ENCODE measurements at regions not wholly inside any gene's neighbourhood (a gene's known extent, or its start where the extent isn't known, plus 50 kb on each side); places are given as distances from the start of the nearest gene placed in this dataset.
"Not testable (repeated sequence)": the region's sequence is repeated elsewhere in the genome, so short reads cannot be mapped to it uniquely, and the experiment has no call there.

DNA sequence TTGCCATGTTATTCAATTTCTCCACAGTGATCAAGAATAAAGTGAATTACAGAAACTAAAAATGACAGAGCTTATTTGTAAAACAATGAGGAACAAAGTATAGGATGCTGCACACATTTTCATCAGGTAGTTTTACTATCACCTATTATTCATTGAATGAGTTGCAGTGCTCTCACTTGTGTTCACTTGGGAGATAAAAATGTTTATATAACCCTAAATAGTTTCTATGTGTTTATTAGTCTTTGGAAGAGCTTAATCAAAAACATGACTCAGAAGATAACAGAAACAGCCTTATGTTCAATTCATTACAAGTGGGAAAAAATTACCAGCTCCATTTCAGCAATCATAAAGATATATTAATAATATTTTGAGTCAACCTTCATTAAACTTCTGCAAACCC is 796.2 kb downstream of the SLITRK1 start:
- no peak overlapping the region for H3K27ac ChIP-seq
- no peak overlapping the region for H3K9ac ChIP-seq
- TF ChIP-seq, protein P1, sequence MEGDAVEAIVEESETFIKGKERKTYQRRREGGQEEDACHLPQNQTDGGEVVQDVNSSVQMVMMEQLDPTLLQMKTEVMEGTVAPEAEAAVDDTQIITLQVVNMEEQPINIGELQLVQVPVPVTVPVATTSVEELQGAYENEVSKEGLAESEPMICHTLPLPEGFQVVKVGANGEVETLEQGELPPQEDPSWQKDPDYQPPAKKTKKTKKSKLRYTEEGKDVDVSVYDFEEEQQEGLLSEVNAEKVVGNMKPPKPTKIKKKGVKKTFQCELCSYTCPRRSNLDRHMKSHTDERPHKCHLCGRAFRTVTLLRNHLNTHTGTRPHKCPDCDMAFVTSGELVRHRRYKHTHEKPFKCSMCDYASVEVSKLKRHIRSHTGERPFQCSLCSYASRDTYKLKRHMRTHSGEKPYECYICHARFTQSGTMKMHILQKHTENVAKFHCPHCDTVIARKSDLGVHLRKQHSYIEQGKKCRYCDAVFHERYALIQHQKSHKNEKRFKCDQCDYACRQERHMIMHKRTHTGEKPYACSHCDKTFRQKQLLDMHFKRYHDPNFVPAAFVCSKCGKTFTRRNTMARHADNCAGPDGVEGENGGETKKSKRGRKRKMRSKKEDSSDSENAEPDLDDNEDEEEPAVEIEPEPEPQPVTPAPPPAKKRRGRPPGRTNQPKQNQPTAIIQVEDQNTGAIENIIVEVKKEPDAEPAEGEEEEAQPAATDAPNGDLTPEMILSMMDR (IDR thresholded peaks at IDR 0.05), result no peak
- H3K36me3 ChIP-seq (ENCODE audit: control insufficient read depth, insufficient read depth, low read length), result no peaks in the 10 kb centered on the region
- H3K9me3 ChIP-seq (ENCODE audit: control insufficient read depth, low read length), result no peaks in the 10 kb centered on the region
- no peak overlapping the region for H2AFZ ChIP-seq
- no peaks in the 10 kb centered on the region for H3K27me3 ChIP-seq (ENCODE audit: control insufficient read depth, insufficient read depth, low read length)
- no peak overlapping the region for H3K4me3 ChIP-seq (ENCODE audit: low read depth, low read length)
- no peak overlapping the region for H3K4me2 ChIP-seq (ENCODE audit: low read length)
- H3K4me1 ChIP-seq, result no peaks in the 10 kb centered on the region
- H3K79me2 ChIP-seq, result no peaks in the 10 kb centered on the region

GRCh38 chr13:83085186-83085900 is 796.9 kb downstream of the SLITRK1 start:
- Histone ChIP-seq H3K4me1 (no peaks in the 10 kb centered on the region), H3K4me2 (ENCODE audit: low read length) (no peak overlapping the region), H3K36me3 (ENCODE audit: control insufficient read depth, insufficient read depth, low read length) (no peaks in the 10 kb centered on the region), H3K9ac (no peak overlapping the region), H3K4me3 (ENCODE audit: low read depth, low read length) (no peak overlapping the region), H3K79me2 (no peaks in the 10 kb centered on the region), H3K9me3 (ENCODE audit: control insufficient read depth, low read length) (no peaks in the 10 kb centered on the region), H3K27ac (no peak overlapping the region), H2AFZ (no peak overlapping the region), H3K27me3 (ENCODE audit: control insufficient read depth, insufficient read depth, low read length) (no peaks in the 10 kb centered on the region)
- TF ChIP-seq, protein P1 (IDR thresholded peaks at IDR 0.05), result no peak

GRCh38 chr13:83077499-83077898 is 804.8 kb downstream of the SLITRK1 start:
- Histone ChIP-seq H3K4me3 (ENCODE audit: low read depth, low read length) (no peak overlapping the region), H3K4me1 (no peaks in the 10 kb centered on the region), H3K4me2 (ENCODE audit: low read length) (no peak overlapping the region), H3K9ac (no peak overlapping the region), H3K27me3 (ENCODE audit: control insufficient read depth, insufficient read depth, low read length) (no peaks in the 10 kb centered on the region), H3K9me3 (ENCODE audit: control insufficient read depth, low read length) (no peaks in the 10 kb centered on the region), H3K79me2 (no peaks in the 10 kb centered on the region), H2AFZ (no peak overlapping the region), H3K27ac (no peak overlapping the region), H3K36me3 (ENCODE audit: control insufficient read depth, insufficient read depth, low read length) (no peaks in the 10 kb centered on the region)
- TF ChIP-seq, protein P1 (IDR thresholded peaks at IDR 0.05), result no peak

DNA sequence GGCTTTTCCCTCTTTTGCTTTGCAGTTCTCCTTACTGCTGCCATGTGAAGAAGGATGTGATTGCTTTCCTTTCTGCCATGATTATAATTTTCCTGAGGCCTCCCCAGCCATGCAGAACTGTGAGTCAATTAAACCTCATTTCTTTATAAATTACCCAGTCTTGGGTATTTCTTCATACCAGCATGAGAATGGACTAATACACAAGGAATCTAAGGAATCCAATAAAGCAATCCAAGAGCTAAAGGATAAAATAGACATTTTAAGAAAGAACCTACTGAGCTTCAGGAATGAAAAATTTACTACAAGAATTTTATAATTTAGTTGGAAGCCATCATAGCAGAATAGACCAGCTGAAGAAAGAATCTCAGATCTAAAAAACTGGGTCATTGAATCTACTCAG is 808.3 kb downstream of the SLITRK1 start:
- H3K79me2 ChIP-seq; H3K4me2 ChIP-seq (ENCODE audit: low read length); H2AFZ ChIP-seq; H3K27me3 ChIP-seq (ENCODE audit: control insufficient read depth, insufficient read depth, low read length); H3K9me3 ChIP-seq (ENCODE audit: control insufficient read depth, low read length); H3K4me1 ChIP-seq; H3K4me3 ChIP-seq (ENCODE audit: low read depth, low read length); H3K36me3 ChIP-seq (ENCODE audit: control insufficient read depth, insufficient read depth, low read length); H3K9ac ChIP-seq; H3K27ac ChIP-seq: not testable (repeated sequence)

DNA sequence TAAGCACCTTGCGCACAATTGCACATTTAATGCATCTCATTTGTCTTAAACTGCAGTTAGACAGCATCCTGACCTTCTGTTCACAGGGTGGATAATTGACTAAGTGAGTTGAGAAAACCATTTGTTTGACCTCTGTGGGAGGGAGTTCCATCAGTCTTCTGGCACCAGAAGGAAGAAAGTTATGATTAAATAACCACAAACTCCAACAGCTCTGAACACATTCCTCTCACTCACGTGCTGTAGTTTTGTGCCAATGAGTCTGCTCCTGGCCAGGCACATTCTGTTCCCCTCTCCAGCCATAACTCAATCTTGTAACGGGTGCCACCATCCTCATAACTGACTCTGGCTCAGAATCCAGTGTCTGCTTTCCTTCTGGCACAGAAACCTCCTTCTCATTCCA is 817.2 kb downstream of the SLITRK1 start:
- no peak overlapping the region for H3K4me2 ChIP-seq (ENCODE audit: low read length)
- no peaks in the 10 kb centered on the region for H3K27me3 ChIP-seq (ENCODE audit: control insufficient read depth, insufficient read depth, low read length)
- H3K79me2 ChIP-seq, result no peaks in the 10 kb centered on the region
- H2AFZ ChIP-seq, result no peak overlapping the region
- TF ChIP-seq, protein P1 (IDR thresholded peaks at IDR 0.05), result no peak
- no peak overlapping the region for H3K9ac ChIP-seq
- H3K4me3 ChIP-seq (ENCODE audit: low read depth, low read length), result no peak overlapping the region
- no peak overlapping the region for H3K27ac ChIP-seq
- no peaks in the 10 kb centered on the region for H3K9me3 ChIP-seq (ENCODE audit: control insufficient read depth, low read length)
- no peaks in the 10 kb centered on the region for H3K4me1 ChIP-seq
- no peaks in the 10 kb centered on the region for H3K36me3 ChIP-seq (ENCODE audit: control insufficient read depth, insufficient read depth, low read length)
